ENCODE measurements at regions not wholly inside any gene's neighbourhood (a gene's known extent, or its start where the extent isn't known, plus 50 kb on each side); places are given as distances from the start of the nearest gene placed in this dataset.

DNA sequence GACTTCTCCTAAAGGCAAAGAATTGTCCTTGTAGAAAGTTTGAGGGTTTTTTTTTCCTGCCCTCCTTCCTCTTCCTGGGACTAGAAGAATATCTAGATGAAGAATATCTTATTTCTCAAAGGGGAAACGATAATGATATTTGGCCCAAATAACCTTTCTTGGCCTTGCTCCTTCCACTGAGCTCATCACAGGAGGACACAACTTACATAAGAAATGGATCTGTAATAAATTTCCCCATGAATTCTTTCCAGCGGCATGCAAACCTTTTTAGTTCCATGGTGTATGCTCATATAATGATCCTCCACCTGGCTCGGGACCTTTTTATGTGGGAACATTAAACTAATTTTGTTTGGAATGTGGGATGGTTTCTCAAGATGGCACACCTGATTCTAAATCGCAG, 304.4 kb downstream of the DMRT2 start:
- no peaks in the 10 kb centered on the region for H3K36me3 ChIP-seq
- ATAC-seq, result no peak
- no peak overlapping the region for H3K4me3 ChIP-seq
- in situ Hi-C loops (cut with MboI; ENCODE audit: low sequenced_read_pairs in 4 of 4), result no loop called here
- intact Hi-C loops (cut with DNase I; ENCODE audit: low total_unique reads), result no loop called here
- H3K4me1 ChIP-seq, result no peaks in the 10 kb centered on the region
- TF ChIP-seq, protein P1, sequence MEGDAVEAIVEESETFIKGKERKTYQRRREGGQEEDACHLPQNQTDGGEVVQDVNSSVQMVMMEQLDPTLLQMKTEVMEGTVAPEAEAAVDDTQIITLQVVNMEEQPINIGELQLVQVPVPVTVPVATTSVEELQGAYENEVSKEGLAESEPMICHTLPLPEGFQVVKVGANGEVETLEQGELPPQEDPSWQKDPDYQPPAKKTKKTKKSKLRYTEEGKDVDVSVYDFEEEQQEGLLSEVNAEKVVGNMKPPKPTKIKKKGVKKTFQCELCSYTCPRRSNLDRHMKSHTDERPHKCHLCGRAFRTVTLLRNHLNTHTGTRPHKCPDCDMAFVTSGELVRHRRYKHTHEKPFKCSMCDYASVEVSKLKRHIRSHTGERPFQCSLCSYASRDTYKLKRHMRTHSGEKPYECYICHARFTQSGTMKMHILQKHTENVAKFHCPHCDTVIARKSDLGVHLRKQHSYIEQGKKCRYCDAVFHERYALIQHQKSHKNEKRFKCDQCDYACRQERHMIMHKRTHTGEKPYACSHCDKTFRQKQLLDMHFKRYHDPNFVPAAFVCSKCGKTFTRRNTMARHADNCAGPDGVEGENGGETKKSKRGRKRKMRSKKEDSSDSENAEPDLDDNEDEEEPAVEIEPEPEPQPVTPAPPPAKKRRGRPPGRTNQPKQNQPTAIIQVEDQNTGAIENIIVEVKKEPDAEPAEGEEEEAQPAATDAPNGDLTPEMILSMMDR (IDR thresholded peaks at IDR 0.05 in 4 of 5, conservative IDR thresholded peaks at IDR 0.05 in 1 of 5), result no peak
- no peak for TF ChIP-seq POLR2A (IDR thresholded peaks at IDR 0.05)
- H3K27me3 ChIP-seq, result no peaks in the 10 kb centered on the region
- no peaks in the 10 kb centered on the region for H3K9me3 ChIP-seq
- no peak overlapping the region for H3K27ac ChIP-seq
- DNase-seq, result no peak

DNA sequence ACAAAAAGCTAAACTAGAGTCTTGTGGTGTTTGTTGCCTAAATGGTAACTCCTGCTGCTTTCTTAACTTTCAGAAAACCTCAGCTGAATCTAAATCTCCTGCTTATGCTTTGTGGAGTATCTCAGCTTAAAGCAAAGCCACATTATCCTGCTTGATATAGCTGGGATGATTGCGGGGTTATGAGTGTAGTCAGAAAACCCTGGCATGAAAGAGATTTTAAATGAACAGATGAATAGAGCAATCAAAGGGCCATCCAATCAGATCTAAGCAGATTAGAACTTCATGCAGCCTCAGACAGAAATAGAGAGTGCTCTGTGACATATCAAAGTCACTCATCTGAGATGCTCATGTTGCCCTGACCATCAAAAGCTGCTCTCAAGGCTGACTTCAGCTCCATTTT, 305.5 kb downstream of the DMRT2 start:
- Histone ChIP-seq H3K36me3 (no peaks in the 10 kb centered on the region), H3K27ac (no peak overlapping the region), H3K4me3 (no peak overlapping the region), H3K27me3 (no peaks in the 10 kb centered on the region), H3K4me1 (no peaks in the 10 kb centered on the region), H3K9me3 (no peaks in the 10 kb centered on the region)
- TF ChIP-seq POLR2A (IDR thresholded peaks at IDR 0.05), result no peak
- TF ChIP-seq, protein P1 (IDR thresholded peaks at IDR 0.05 in 4 of 5, conservative IDR thresholded peaks at IDR 0.05 in 1 of 5), result no peak
- intact Hi-C loops (cut with DNase I; ENCODE audit: low total_unique reads) (no loop called here), in situ Hi-C loops (cut with MboI; ENCODE audit: low sequenced_read_pairs in 4 of 4) (no loop called here)
- ATAC-seq (no peak), DNase-seq (no peak)

GRCh38 chr9:1362845-1363244, 312.7 kb downstream of the DMRT2 start:
- no peak overlapping the region for H3K4me3 ChIP-seq
- no peaks in the 10 kb centered on the region for H3K9me3 ChIP-seq
- no peaks in the 10 kb centered on the region for H3K4me1 ChIP-seq
- intact Hi-C loops (cut with DNase I; ENCODE audit: low total_unique reads), result no loop called here
- no peaks in the 10 kb centered on the region for H3K27me3 ChIP-seq
- TF ChIP-seq, protein P1 (IDR thresholded peaks at IDR 0.05 in 4 of 5, conservative IDR thresholded peaks at IDR 0.05 in 1 of 5), result no peak
- TF ChIP-seq POLR2A (IDR thresholded peaks at IDR 0.05), result no peak
- in situ Hi-C loops (cut with MboI; ENCODE audit: low sequenced_read_pairs in 4 of 4), result no loop called here
- H3K27ac ChIP-seq, result no peak overlapping the region
- DNase-seq (no peak), ATAC-seq (no peak)
- no peaks in the 10 kb centered on the region for H3K36me3 ChIP-seq

GRCh38 chr9:1366276-1366675, 316.1 kb downstream of the DMRT2 start:
- in situ Hi-C loops (cut with MboI; ENCODE audit: low sequenced_read_pairs in 4 of 4), result no loop called here

GRCh38 chr9:1369297-1369696, 319.1 kb downstream of the DMRT2 start:
- in situ Hi-C loops (cut with MboI; ENCODE audit: low sequenced_read_pairs in 4 of 4), result no loop called here

More at GRCh38 chr9:1366276-1366675, 316.1 kb downstream of the DMRT2 start:
- Histone ChIP-seq H3K27me3 (no peaks in the 10 kb centered on the region), H3K4me3 (no peak overlapping the region), H3K4me1 (no peaks in the 10 kb centered on the region), H3K36me3 (no peaks in the 10 kb centered on the region), H3K27ac (no peak overlapping the region), H3K9me3 (no peaks in the 10 kb centered on the region)
- no peak for DNase-seq
- ATAC-seq, result no peak
- intact Hi-C loops (cut with DNase I; ENCODE audit: low total_unique reads), result no loop called here
- TF ChIP-seq, protein P1 (IDR thresholded peaks at IDR 0.05 in 4 of 5, conservative IDR thresholded peaks at IDR 0.05 in 1 of 5), result no peak
- no peak for TF ChIP-seq POLR2A (IDR thresholded peaks at IDR 0.05)

More at GRCh38 chr9:1369297-1369696, 319.1 kb downstream of the DMRT2 start:
- no peaks in the 10 kb centered on the region for H3K36me3 ChIP-seq
- intact Hi-C loops (cut with DNase I; ENCODE audit: low total_unique reads), result no loop called here
- no peak overlapping the region for H3K4me3 ChIP-seq
- H3K4me1 ChIP-seq, result no peaks in the 10 kb centered on the region
- no peaks in the 10 kb centered on the region for H3K9me3 ChIP-seq
- no peak overlapping the region for H3K27ac ChIP-seq
- DNase-seq (no peak), ATAC-seq (no peak)
- TF ChIP-seq, protein P1 (IDR thresholded peaks at IDR 0.05 in 4 of 5, conservative IDR thresholded peaks at IDR 0.05 in 1 of 5), result no peak
- no peak for TF ChIP-seq POLR2A (IDR thresholded peaks at IDR 0.05)
- H3K27me3 ChIP-seq, result no peaks in the 10 kb centered on the region
